COR-L47 (cell line): ENCODE measurements at regions not wholly inside any gene's neighbourhood (a gene's known extent, or its start where the extent isn't known, plus 50 kb on each side); places are given as distances from the start of the nearest gene placed in this dataset.

Experiments
- DNase-seq: peaks from one replicate; lab custom pipeline; 2025; lab: John Stamatoyannopoulos, UW

DNA sequence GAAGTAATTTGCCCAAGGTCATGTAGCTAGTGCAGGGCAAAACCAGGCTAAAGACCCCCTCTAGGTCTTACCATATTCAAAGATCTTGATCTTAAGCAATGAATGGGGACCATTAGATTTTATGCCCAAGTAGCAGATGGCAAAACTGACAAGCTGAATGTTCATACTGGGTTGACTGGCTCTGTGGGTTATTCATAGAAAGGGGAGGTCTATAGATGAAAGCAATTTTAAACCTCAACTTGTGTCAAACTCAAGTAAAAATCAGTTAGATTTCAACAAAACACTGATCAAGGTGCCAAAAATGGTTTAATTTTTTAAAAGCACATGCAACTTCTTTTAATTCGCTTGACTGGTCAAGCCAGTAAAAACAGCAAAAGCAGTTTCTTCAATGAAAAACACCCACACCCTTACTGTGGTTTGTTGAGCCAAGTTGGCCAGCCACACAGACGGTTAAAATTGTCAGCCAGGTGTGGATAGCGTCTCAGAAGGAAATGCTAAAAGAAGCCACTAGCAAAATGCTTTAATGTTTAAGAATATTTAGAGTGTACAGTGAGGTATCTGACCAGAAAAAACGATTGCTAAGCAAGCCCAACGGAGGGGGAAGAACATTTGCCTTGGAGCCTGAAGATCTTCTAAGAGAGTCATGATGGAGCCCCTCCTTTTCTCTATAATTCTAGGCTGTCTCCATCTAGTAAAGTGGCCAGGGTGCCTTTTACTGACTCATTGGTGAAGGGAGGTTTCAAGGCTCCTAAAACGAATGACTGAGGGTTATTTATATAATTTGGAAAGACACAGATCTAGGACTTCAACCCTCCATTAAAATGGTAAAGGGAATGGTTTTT lies 539.6 kb upstream of the CLINT1 start:
- DNase-seq = no peak

DNA sequence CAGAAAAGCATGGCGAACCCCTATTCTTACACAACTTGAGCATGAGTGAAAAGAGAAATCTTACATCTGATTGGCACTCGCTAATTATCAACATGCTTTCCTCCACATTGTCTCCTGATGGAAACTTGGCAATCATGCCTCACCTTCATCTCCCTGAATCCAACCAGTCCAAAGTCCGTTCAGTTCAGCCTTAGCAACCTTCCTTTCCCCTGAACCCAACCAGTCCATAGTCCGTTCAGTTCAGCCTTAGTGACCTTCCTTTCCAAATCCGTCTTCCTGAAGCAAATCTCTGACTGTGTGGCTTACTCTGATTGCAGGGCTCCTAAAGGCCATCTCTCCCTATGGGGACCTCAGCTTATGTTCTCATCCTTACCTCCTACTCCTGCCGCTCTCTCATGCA lies 538.3 kb upstream of the CLINT1 start:
- DNase-seq = no peak

DNA sequence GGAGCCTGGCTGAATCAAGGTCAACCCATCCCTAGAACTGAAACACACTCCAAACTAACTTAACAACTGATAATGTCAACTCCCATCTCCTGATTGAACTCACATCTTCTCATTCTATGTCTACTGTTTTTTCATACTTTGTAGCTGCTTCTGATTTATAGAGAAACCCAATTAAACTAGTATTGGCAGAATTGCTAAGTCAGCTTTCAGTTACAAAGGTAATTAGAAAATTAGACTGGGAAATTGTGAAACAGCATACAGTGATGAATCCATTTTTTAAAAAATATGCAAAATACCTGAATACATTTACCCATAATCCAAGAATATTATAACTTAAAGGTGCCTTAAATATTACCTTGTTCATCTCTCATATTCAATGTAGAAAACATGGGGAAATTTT lies 535.2 kb upstream of the CLINT1 start:
- no peak for DNase-seq

DNA sequence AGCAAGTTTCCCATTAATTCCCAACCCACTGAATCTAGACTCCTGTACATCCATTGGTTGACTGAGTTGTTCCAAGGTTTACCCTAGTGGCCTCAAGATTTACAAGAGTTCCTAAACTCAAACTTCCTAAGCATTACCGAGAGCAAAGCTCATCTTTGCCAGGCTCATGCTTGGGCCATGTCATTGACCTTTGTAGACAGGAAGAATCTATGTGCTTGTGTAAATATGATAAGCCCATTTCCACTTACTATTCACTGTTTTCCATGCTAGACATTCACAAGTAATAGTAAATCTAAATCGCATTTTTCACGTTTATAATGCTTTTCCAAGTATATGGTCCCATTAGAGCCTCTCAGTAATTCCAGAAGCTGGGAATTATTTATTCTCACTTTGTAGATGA lies 534.5 kb upstream of the CLINT1 start:
- no peak for DNase-seq

DNA sequence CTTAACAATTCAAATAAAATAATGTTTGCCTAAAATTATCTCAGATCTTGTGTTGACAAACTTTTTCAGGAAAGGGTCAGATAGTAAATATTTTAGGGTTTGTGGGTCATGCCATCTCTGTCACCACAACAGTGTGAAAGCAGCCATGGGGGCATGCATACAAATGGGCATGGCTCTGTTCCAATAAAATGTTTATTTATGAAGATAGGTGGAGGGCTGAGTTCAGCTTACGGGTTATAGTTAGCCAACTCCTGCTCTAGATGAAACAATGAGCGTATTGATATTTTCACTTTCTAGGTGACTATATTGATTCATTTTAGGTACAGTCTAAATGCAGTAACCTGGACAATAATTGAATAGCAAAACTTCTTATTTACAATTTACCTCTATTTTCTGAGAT lies 533.8 kb upstream of the CLINT1 start:
- no peak for DNase-seq

DNA sequence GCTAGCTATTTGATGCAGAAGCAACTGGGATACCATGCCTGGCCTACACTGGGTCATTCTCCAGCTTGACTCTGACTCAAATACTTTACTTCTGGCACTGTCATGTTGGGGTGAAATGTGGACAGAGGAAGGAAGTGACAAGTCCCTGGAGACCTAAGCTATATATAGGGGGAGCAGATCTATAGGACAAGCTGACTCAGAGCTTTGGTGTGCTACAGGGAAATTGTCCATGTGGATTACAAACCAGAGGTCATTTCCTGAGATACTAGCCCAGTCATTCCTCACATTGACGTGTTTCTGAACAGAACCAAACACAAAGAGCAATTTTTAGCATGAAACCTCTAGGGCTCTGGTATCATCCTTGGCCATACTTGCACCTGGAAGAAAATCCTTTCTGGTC lies 531.6 kb upstream of the CLINT1 start:
- no peak for DNase-seq

DNA sequence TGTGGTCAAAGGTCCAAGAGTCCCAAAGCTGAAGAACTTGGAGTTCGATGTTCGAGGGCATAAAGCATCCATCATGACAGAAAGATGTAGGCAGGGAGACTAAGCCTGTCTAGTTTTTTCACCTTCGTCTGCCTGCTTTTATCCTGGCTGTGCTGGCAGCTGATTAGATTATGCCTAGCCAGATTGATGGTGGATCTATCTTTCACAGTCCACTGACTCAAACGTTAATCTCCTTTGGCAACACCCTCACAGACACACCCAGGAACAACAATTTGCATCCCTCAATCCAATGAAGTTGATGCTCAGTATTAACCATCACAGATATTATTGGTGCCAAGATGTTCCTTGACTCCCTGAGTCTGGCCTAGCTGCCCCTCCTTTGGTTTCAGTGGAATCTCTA lies 530.8 kb upstream of the CLINT1 start:
- no peak for DNase-seq

DNA sequence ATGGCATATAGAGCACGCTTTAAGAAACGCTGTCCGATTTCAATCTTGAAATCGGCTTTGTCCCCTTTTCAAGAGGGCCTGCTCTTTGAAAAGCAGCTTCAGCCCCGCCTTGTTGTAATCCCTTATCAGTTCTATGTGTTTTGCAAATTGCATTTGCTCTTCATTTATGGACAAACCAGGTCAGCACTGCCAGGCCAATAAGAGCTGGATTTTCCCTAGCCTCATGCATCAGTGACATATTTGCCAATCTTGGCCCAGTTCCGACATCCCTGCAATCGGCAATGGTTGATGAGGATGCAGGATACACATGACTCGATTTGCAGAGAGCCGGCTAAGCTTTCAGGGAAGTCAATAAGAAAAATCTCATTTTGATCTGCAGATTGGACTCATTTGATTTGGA lies 529.1 kb upstream of the CLINT1 start:
- no peak for DNase-seq

DNA sequence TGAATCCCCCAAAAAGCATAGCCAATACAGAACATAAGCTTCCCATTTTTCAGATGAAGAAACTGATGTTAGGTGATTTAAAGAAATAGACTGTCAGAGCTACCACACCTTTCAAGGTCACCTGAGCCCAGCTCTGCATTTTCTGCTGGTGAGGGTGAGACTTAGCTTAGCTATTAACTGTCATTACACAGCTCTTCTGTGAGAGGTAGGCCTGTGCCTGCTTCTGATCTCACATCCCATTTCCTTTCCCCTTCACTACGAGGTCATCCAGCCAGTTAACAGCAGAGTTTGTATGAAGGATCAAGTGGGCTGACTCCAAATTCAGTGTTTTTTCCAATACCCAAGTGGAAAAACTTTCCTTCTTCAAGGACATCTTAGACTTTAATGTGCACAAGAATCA lies 528.6 kb upstream of the CLINT1 start:
- no peak for DNase-seq

DNA sequence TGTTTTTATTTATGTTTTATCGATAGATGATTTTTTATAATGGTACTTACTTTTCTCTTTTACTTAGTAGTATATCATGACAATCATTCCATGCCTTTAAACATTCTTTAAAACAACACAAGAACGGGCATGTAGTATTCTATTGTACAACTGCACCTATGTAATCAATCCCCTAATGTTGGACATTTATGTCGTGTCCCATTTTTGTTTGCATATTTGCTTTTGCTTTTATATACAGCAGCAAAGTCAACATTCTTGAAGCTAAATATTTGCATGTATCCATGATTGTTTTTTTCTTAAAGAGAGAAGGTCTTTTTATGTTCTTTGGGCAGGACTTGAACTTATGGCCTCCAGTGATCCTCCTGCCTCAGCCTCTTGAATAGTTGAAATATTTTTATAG lies 527.0 kb upstream of the CLINT1 start:
- DNase-seq = no peak

DNA sequence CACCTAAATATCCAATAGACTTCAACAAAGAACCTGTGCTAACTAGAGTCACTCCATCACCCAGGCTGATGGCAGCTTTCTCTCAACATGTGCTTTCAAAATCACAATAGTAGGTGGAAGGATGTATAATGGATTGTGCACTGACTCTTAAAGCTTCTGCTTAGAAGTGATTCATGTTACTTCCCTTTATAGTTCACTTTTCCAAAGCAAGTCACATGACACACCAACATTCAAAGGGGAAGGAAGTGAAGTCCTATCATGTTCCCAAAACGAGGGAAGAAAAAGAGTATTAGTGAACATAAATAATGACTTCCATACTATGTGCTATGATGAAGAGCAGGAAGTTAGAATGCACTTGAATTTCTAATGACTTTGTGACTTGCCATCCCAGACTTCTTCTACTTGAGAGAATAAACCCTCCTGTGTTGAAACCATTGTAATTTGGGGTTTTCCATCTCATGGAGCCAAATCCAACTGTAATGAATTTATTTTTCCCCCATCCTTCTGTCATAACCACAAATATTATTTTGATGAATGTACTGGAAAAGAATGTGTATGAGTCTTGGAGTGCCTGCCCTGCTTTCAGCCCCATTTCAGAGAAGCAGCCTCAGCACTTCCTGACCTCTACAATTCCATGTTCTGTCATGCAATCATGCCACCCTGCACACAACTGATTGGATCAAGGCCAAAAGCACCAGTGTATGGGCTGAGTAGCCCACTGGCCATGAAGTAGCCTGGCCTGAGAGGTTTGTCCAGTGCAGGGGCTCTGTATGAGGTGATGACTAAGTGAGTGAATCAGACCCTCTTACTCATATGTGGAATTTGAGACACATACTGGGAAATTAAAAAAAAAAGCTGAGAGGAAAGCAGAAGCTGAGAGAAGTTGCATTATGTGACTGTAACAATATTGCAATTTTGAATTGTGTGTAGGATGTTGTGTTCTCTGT lies 525.9 kb upstream of the CLINT1 start:
- DNase-seq = no peak

DNA sequence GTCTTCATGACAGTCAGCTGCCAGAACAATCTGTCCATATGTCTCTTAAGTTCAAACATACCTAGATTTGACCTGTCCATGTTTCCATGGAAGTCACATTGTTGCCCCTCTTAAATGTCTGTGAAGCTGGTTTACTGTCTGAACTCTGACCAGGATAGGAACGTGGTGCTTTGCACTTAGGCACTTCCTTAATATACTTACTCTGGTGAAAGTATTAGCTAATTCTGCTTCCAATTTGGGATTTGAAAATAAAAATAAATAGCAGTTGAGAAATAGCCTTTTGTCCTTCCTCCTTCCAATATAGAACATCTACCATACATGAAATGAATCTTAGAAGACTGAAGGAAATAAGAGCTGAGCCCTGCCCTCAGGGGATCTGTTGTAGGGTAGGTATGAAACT lies 524.5 kb upstream of the CLINT1 start:
- no peak for DNase-seq

DNA sequence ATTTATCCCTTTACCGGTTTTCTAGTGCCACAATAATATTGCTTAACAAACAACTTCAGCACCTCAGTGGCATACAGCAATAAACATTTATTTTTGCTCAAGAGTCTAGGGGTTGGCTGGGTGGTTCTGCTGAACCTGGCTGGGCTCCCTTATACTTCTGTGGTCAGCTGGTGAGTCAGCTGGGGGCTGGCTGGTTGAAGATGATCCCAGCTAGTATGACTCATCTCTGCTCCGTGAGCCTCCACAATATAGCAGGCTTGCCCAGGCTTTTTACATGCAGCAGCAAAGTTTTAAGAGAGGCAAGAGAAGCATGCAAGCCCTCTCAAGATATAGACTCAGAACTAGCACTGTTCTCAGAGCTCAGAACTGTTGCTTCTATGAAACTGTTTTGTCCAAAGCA lies 523.5 kb upstream of the CLINT1 start:
- no peak for DNase-seq

DNA sequence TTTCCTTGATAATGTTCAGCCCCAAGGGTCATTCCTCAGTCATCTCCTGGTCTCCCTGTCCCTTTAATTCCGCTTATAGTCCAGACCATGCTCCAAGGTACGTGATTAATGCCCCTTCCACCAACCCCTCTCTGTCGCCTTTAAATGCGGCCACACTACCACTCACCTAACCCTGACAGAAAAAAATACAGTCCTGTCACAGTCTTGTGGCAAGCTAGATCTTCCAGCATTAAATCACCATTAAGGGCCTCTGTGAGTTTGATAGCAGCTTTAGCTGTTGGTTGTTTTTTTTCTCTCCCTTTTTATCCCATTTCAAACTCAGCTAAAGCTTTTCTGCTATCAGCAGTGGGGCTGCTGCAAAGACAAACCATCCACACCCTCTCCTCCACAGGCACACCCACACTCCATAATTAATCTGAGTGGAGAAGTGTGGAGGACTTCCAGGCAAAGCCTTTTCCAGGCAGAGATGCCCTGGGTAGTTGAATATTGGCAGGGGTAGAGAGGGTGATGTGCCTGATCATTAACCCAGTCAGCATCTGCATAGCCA lies 522.7 kb upstream of the CLINT1 start:
- DNase-seq = no peak

DNA sequence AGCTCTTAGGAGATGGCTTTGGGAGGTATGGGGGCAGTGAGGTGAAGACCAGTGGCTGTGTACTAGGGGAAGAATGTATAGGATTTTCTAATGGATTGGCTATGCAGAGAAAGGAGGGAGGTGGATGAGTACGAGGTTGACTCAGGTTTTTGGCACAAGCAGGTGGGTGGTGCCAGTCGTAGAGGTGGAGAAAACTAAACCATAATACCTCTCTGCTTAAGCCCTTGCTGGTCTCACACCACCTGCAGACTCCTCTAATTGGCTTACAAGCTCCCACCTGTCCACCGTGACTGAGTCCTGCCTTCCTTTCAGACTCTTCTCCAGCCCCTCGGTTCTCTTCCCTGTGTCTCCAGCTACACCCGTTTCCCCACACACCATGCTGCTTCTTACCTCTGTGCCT lies 521.7 kb upstream of the CLINT1 start:
- DNase-seq = no peak

DNA sequence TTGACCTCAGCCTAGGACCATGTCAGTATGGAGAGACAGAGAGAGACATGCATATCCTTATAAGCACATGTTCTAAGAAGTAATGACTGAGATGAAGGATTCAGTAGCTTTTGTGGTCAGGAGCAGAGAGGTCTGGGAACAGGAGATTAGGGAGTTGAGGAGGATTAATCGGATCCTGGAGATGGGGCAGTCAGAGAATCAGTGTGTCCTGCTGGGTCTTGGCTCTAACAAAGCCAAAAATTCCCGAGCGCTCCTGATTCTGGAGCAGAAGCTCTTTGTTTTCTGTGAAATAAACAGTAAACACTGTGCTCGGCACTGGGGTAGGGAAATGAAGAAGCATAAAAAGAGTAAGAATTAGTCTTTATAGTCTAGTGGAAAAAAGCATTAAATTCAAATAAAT lies 520.0 kb upstream of the CLINT1 start:
- no peak for DNase-seq

DNA sequence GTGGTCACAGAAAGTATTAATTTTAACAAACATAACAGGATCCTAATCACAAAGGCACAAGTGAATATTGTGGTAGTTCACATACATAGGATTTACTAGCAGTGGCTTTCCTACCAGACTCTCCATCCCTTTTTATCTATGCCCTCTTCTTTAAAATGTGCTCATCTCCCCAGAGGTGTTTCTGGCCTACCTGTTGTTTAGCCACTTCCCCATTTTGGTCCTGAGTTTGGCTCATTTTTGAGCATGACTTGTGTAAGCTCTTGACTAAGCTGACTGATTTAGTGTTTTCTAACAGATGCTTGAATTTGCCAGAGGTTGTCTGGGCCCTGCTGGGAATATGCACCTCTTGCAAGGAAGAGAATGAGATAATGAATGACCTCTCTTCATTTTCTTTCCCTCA lies 517.7 kb upstream of the CLINT1 start:
- DNase-seq = no peak

DNA sequence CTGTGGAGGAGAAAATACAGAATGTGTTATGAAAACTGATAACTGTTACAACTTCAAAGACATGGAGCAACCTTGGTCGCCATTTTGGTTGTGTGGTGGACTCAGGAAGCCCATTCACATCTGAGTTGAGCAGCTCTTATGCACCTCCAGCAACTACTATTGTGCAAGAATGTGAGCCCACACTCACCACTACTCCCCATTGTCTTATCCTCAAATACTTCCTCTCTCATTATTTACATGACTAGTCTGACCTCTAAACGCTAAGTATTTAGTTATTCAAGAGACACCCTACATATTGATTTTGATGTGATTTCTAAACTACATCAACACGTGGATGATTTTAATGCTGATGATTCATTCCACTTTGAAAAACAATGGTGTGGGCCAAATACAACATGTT lies 516.6 kb upstream of the CLINT1 start:
- DNase-seq = no peak

DNA sequence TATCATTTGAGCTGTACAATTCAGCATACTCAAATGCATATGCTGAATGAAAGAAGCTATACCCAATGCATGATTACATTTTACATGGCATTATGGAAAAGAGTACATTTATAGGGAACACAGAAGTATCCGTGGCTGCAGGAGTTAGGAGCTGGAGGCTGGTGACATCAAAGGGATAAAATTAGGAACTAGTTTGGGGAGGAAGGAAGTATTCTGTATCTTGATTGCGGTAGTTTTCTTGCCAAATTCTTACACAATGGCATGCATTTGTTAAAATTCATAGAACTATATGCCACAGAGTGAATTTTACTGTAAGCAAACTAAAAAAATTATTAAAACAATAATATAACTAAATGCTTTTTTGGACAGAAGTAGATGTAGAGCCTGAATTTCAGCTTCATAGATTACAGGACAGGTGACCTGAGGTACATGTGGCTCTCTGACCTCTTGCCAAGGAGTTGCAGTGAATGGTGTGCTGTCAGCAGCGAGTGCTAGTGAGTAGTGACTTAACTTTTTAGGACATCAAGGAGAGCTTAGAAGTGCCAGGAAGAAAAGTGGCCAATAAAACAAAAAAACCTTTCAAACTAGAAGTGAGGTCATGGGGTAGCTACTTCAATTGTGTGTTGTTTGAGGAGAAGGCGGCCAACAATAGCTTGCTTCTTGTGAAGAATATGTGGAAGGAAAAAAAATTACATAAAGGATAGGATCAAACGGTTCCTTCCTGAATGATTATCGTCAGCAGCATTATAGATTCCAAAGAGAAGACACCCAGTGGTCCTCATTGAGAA lies 514.9 kb upstream of the CLINT1 start:
- no peak for DNase-seq

DNA sequence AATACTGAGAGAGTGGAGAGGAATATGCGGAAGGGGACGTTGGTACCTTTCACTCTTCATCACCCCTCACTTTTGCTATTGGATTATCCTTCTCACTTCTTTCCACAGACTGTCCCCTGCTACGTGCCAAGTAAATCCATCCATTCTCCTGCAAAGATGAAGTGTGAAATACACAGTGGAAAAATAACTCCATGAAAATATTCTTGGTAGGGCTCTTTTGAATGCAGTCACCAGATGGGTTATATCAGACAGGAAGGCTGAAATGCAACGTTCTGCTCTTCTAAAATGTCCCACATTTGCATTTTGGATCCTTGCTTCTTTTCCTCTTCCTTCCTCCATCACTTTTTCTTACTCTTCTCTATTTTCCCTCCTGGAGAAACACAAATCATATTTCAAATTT lies 510.3 kb upstream of the CLINT1 start:
- DNase-seq = no peak

DNA sequence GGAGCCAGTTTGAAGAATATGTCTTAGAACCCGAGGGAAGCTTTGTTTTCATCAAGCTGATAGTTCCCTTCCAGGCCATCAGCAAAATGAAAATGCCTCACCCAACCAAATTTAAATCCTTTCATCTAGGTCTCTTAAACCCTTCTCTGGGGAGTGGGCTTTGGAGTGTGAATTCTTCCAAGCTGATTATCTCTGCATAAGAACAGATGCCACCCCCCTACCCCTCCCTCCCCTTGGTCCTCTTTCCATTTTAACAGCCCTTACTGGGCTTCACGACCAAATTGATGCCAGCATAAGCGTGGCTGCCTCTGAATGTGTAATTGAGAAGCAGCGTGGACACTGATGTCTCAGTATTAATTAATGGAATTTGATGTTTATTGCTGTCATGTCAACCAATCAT lies 509.7 kb upstream of the CLINT1 start:
- DNase-seq = no peak

DNA sequence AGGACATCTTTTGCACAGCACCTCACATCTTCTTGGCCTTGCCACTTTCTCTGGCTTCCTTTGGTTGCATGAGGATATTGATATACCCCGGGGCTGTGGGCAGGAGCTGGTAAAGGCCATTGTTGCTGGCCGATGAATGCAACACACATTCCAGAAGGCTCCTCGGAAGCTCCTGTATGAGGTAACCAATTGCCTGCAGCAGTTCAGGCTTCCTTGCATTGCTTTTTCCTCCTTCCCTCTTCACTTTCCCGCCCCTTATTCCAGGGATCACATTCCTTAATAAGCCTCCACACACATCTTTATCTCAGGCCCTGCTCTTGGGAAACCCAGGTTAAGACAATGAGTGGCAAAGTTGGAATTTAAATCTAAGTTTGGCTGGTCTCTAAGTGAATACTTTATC lies 505.4 kb upstream of the CLINT1 start:
- DNase-seq = no peak
